Endothelial cell of umbilical vein (primary cell): ENCODE measurements at regions not wholly inside any gene's neighbourhood (a gene's known extent, or its start where the extent isn't known, plus 50 kb on each side); places are given as distances from the start of the nearest gene placed in this dataset.

ENCODE experiments used
- BruUV-seq: library from RNA; stranded (reverse); fragments of 400-500 nt; replicated peaks from 2 replicates; lab custom pipeline; 2021; lab: Mats Ljungman, UMichigan
- CTCF ChIA-PET: fragments of 300-600, 350-600 bp; sonication (Branson Sonifier 250); formaldehyde crosslinking; loops from one replicate; lab custom pipeline; 2021; ENCODE audit warnings: antibody characterized with exemption, inconsistent platforms; lab: Charles Lee
- POLR2A ChIA-PET: fragments of 300-600, 350-600 bp; sonication (Branson Sonifier 250); formaldehyde crosslinking; loops from one replicate; lab custom pipeline; 2021; ENCODE audit warnings: antibody characterized with exemption, inconsistent platforms; lab: Charles Lee
- DNase-seq: peaks from one replicate; pipeline ENCODE4 v3.0.0-alpha.2; 2011; ENCODE audit warnings: low read depth, low spot score
- FAIRE-seq: peaks from 2 replicates; lab custom pipeline; 2011; peaks lifted over from hg19 to GRCh38; lab: Jason Lieb, UNC
- H2AFZ ChIP-seq: 2 replicates; pipeline ENCODE4 v1.6.0; 2012; ENCODE audit warnings: low read depth, low read length, control low read depth, inconsistent platforms
- H3K27ac ChIP-seq: 2 replicates; pipeline ENCODE4 v1.5.1; 2011; ENCODE audit warnings: low read depth, mild to moderate bottlenecking, control low read depth, low read length, moderate library complexity; ENCODE audit not compliant: insufficient read depth
- H3K27me3 ChIP-seq, 2 experiments: 2 replicates each; pipeline versions ENCODE4 v1.6.0 to v1.6.1; 2011; ENCODE audit warnings: low read length in 2 of 2, mixed read lengths in 1 of 2; ENCODE audit not compliant: control insufficient read depth in 2 of 2, insufficient read depth in 2 of 2
- H3K36me3 ChIP-seq, 2 experiments: 2 replicates in 1 of 2; 3 replicates in 1 of 2; pipeline ENCODE4 v1.5.1; 2011; ENCODE audit warnings: low read length in 2 of 2, mild to moderate bottlenecking in 1 of 2, moderate library complexity in 1 of 2; ENCODE audit not compliant: control insufficient read depth in 2 of 2, insufficient read depth in 2 of 2; ENCODE audit errors: extremely low read depth in 1 of 2
- H3K4me1 ChIP-seq: 3 replicates; pipeline ENCODE4 v1.5.1; 2011; ENCODE audit warnings: mild to moderate bottlenecking, low read length; ENCODE audit not compliant: control insufficient read depth, insufficient read depth; ENCODE audit errors: extremely low read depth
- H3K4me2 ChIP-seq: 2 replicates; pipeline ENCODE4 v1.6.1; 2011; ENCODE audit warnings: low read length, control low read depth, mixed read lengths; ENCODE audit not compliant: insufficient read depth
- H3K4me3 ChIP-seq, 3 experiments: fragments of 200-600 bp in 1 of 3; sonication (generic), shearing (Covaris generic) in 1 of 3; replicated peaks in 1 of 3; 2 replicates each; pipeline ENCODE4 v1.5.1; 2011 to 2016; ENCODE audit warnings: control low read depth in 3 of 3, low read length in 3 of 3, mild to moderate bottlenecking in 2 of 3, inconsistent platforms in 1 of 3, low read depth in 1 of 3, moderate library complexity in 1 of 3; ENCODE audit not compliant: insufficient read depth in 1 of 3
- H3K79me2 ChIP-seq: 2 replicates; pipeline ENCODE4 v1.6.0; 2012; ENCODE audit warnings: low read length, inconsistent platforms; ENCODE audit not compliant: control insufficient read depth, insufficient read depth
- H3K9ac ChIP-seq: replicated peaks from 2 replicates; pipeline ENCODE3; 2011; ENCODE audit warnings: low read length, control low read depth; ENCODE audit not compliant: insufficient read depth; ENCODE audit errors: extremely low read depth
- H3K9me1 ChIP-seq: replicated peaks from 3 replicates; pipeline ENCODE4 v1.6.0; 2011; ENCODE audit warnings: mild to moderate bottlenecking, low read length; ENCODE audit not compliant: control insufficient read depth, insufficient read depth; ENCODE audit errors: extremely low read depth
- H3K9me3 ChIP-seq: replicated peaks from 2 replicates; pipeline ENCODE4 v1.5.1; 2012; ENCODE audit warnings: low read length, inconsistent platforms; ENCODE audit not compliant: control insufficient read depth, insufficient read depth
- H4K20me1 ChIP-seq: replicated peaks from 2 replicates; pipeline ENCODE3; 2011; ENCODE audit warnings: mild to moderate bottlenecking, low read length; ENCODE audit not compliant: control insufficient read depth, insufficient read depth; ENCODE audit errors: extremely low read depth
- CTCF ChIP-seq, 2 donors: IDR thresholded peaks; 1 replicate in 1 of 2; 2 replicates in 1 of 2; pipeline ENCODE4 v1.5.1; 2011; ENCODE audit warnings: low read length in 2 of 2, mild to moderate bottlenecking in 2 of 2, moderate library complexity in 2 of 2, control low read depth in 1 of 2, inconsistent platforms in 1 of 2, low read depth in 1 of 2; ENCODE audit not compliant: insufficient read depth in 1 of 2; ENCODE audit errors: extremely low read depth in 1 of 2
- EZH2 ChIP-seq: IDR thresholded peaks from 2 replicates; pipeline ENCODE4 v1.6.1; 2012; ENCODE audit warnings: borderline replicate concordance, low read depth, mild to moderate bottlenecking, moderate library complexity, low read length, inconsistent platforms; ENCODE audit not compliant: severe bottlenecking
- FOS ChIP-seq: IDR thresholded peaks from 2 replicates; pipeline ENCODE4 v1.6.1; 2011; ENCODE audit warnings: mild to moderate bottlenecking, low read length, moderate library complexity, borderline replicate concordance; ENCODE audit not compliant: insufficient read depth
- GATA2 ChIP-seq: IDR thresholded peaks from 2 replicates; pipeline ENCODE4 v1.7.0; 2011; ENCODE audit warnings: low read depth, mild to moderate bottlenecking, moderate library complexity, mixed read lengths, low read length; ENCODE audit not compliant: insufficient read length, insufficient read depth
- JUN ChIP-seq: IDR thresholded peaks from 2 replicates; pipeline ENCODE4 v1.6.1; 2011; ENCODE audit warnings: borderline replicate concordance, low read depth; ENCODE audit not compliant: insufficient read length, insufficient read depth
- MAX ChIP-seq: IDR thresholded peaks from 2 replicates; pipeline ENCODE4 v1.6.1; 2011; ENCODE audit not compliant: insufficient read depth, insufficient read length
- MYC ChIP-seq: IDR thresholded peaks from one replicate; pipeline ENCODE4 v1.6.1; 2011; ENCODE audit warnings: mild to moderate bottlenecking, low read depth, low read length
- POLR2A ChIP-seq: IDR thresholded peaks from 2 replicates; pipeline ENCODE4 v1.6.1; 2012; ENCODE audit warnings: low read depth, mild to moderate bottlenecking, control low read depth, low read length
- POLR2AphosphoS5 ChIP-seq: IDR thresholded peaks from 2 replicates; pipeline ENCODE4 v1.6.1; 2012; ENCODE audit warnings: low read depth, mild to moderate bottlenecking, control low read depth, low read length, moderate library complexity; ENCODE audit not compliant: insufficient read depth
- dilution Hi-C: fragments of 300-500 bp; cut with MboI; formaldehyde crosslinking; loops from one replicate; pipeline ENCODE4 v1.15.0; 2019; ENCODE audit warnings: low sequenced_read_pairs; ENCODE audit not compliant: extremely low pct_ligation_motif_present
- intact Hi-C: fragments of 100-400 bp; cut with micrococcal nuclease; formaldehyde crosslinking; loops from one replicate; pipeline ENCODE4 v1.10.0; 2022

DNA sequence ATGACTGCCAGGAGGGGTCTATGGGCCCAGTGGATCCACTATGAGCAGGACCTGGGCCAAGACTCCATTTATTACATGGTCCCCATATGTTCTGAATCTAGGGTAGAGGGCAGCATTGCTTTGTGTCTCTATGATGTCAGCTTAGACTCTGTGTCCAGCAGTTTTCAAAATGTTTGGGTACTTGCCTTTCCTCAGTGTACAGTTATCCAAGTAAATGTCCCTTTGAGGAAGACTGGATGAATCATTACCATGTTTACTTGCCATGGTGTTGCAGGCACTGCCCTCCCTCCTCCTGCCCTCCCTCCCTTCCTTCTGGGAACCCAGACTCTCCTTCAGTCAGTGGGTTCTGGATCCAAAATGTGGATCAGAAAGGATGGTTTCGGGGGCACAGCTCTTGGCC lies 108.6 kb downstream of the NRN1 start:
- Histone ChIP-seq H4K20me1 (no peaks in the 10 kb centered on the region), H3K9me3 (no peaks in the 10 kb centered on the region), H3K4me2 (no peak overlapping the region), H3K4me3 (no peak overlapping the region), H3K36me3 (no peaks in the 10 kb centered on the region), H3K9ac (no peak overlapping the region), H3K27ac (no peak overlapping the region), H2AFZ (no peak overlapping the region), H3K4me1 (no peaks in the 10 kb centered on the region), H3K79me2 (no peaks in the 10 kb centered on the region), H3K9me1 (no peaks in the 10 kb centered on the region), H3K27me3 (no peaks in the 10 kb centered on the region)
- ChIA-PET POLR2A (no interaction called here), CTCF (no interaction called here)
- dilution Hi-C loops (no loop called here), intact Hi-C loops (no loop called here)
- no TSS peak for BruUV-seq
- no peak for DNase-seq
- TF ChIP-seq MYC: no peak
- no peak for TF ChIP-seq EZH2
- no peak for TF ChIP-seq JUN
- no peak for TF ChIP-seq POLR2AphosphoS5
- TF ChIP-seq POLR2A: no peak
- TF ChIP-seq MAX: no peak
- TF ChIP-seq FOS: no peak
- FAIRE-seq: no peak

- no peaks in the 10 kb centered on the region for H3K4me1 ChIP-seq
- CTCF ChIA-PET: no interaction called here
- H3K4me3 ChIP-seq: no peak overlapping the region
- H3K36me3 ChIP-seq: no peaks in the 10 kb centered on the region
- no peaks in the 10 kb centered on the region for H3K9me3 ChIP-seq
- no peaks in the 10 kb centered on the region for H3K9me1 ChIP-seq
- no peak overlapping the region for H3K9ac ChIP-seq
- intact Hi-C loops: no loop called here
- no peak overlapping the region for H2AFZ ChIP-seq
- BruUV-seq: no TSS peak
- POLR2A ChIA-PET: no interaction called here
- no peak overlapping the region for H3K4me2 ChIP-seq
- no peak overlapping the region for H3K27ac ChIP-seq
- DNase-seq: no peak
- TF ChIP-seq POLR2AphosphoS5: no peak
- TF ChIP-seq MYC: no peak
- no peak for TF ChIP-seq JUN
- no peak for TF ChIP-seq CTCF (IDR thresholded peaks at IDR 0.05; ENCODE audit: extremely low read depth in 1 of 2, insufficient read depth in 1 of 2, low read depth in 1 of 2, low read length in 2 of 2)
- no peak for TF ChIP-seq MAX
- no peak for TF ChIP-seq EZH2
- no peak for TF ChIP-seq POLR2A
- TF ChIP-seq GATA2: no peak
- TF ChIP-seq FOS: no peak
- FAIRE-seq: no peak
- H3K27me3 ChIP-seq: no peaks in the 10 kb centered on the region
- no peaks in the 10 kb centered on the region for H4K20me1 ChIP-seq
- dilution Hi-C loops: no loop called here
- H3K79me2 ChIP-seq: no peaks in the 10 kb centered on the region
Measured at GRCh38 chr6:5896476-5897200, 110.1 kb downstream of the NRN1 start.
